H9 (cell line): ENCODE measurements at regions not wholly inside any gene's neighbourhood (a gene's known extent, or its start where the extent isn't known, plus 50 kb on each side); places are given as distances from the start of the nearest gene placed in this dataset.
A peak's percentile ranks its signal among the peaks of the same experiment; 100 is the strongest.

ENCODE experiments used
- DNase-seq: peaks from one replicate; pipeline ENCODE4 v3.0.0-alpha.2; 2017
- H2AFZ ChIP-seq: one replicate; pipeline ENCODE4 v1.6.1; 2013; ENCODE audit warnings: mild to moderate bottlenecking, low read length, control low read depth, moderate library complexity
- H2AK5ac ChIP-seq: 2 replicates; pipeline ENCODE4 v1.6.1; 2013; ENCODE audit warnings: low read length, control low read depth, mixed read lengths; ENCODE audit not compliant: insufficient read length
- H2BK120ac ChIP-seq: one replicate; pipeline ENCODE4 v1.6.1; 2013; ENCODE audit warnings: low read depth, mild to moderate bottlenecking, low read length, control low read depth, inconsistent platforms; ENCODE audit not compliant: poor library complexity, severe bottlenecking
- H2BK12ac ChIP-seq: 2 replicates; pipeline ENCODE4 v1.6.1; 2013; ENCODE audit warnings: low read length, control low read depth, mixed read lengths, low read depth; ENCODE audit not compliant: insufficient read length
- H2BK15ac ChIP-seq: 2 replicates; pipeline ENCODE4 v1.6.1; 2013; ENCODE audit warnings: low read depth, low read length, control low read depth
- H2BK20ac ChIP-seq: one replicate; pipeline ENCODE4 v1.6.1; 2013; ENCODE audit warnings: low read depth, mild to moderate bottlenecking, low read length, control low read depth, inconsistent platforms; ENCODE audit not compliant: poor library complexity, severe bottlenecking
- H2BK5ac ChIP-seq: 2 replicates; pipeline ENCODE4 v1.6.1; 2013; ENCODE audit warnings: low read length, control low read depth, mixed read lengths; ENCODE audit not compliant: insufficient read length
- H3K14ac ChIP-seq: 2 replicates; pipeline ENCODE4 v1.6.1; 2013; ENCODE audit warnings: low read length, control low read depth; ENCODE audit not compliant: insufficient read depth
- H3K18ac ChIP-seq: 2 replicates; pipeline ENCODE4 v1.6.1; 2013; ENCODE audit warnings: low read depth, mild to moderate bottlenecking, mixed read lengths, low read length, control low read depth; ENCODE audit not compliant: insufficient read length
- H3K23ac ChIP-seq: 2 replicates; pipeline ENCODE4 v1.6.1; 2013; ENCODE audit warnings: low read length, control low read depth, mixed read lengths, low read depth; ENCODE audit not compliant: insufficient read length
- H3K23me2 ChIP-seq: 2 replicates; pipeline ENCODE4 v1.6.1; 2013; ENCODE audit warnings: low read depth, mild to moderate bottlenecking, mixed read lengths, low read length, control low read depth; ENCODE audit not compliant: insufficient read length, poor library complexity, severe bottlenecking
- H3K27ac ChIP-seq: 2 replicates; pipeline ENCODE4 v1.5.1; 2013; ENCODE audit warnings: low read length, control low read depth, mixed read lengths, low read depth; ENCODE audit not compliant: insufficient read length
- H3K27me3 ChIP-seq: 2 replicates; pipeline ENCODE4 v1.6.1; 2013; ENCODE audit warnings: low read length, control low read depth, inconsistent platforms; ENCODE audit not compliant: insufficient read depth
- H3K4ac ChIP-seq: 2 replicates; pipeline ENCODE4 v1.6.1; 2013; ENCODE audit warnings: low read depth, mild to moderate bottlenecking, control low read depth, inconsistent platforms, low read length, moderate library complexity
- H3K4me1 ChIP-seq: 2 replicates; pipeline ENCODE4 v1.6.1; 2013; ENCODE audit warnings: low read length, control low read depth, inconsistent platforms; ENCODE audit not compliant: insufficient read depth
- H3K4me2 ChIP-seq: 2 replicates; pipeline ENCODE4 v1.6.1; 2013; ENCODE audit warnings: low read length, control low read depth, mixed read lengths; ENCODE audit not compliant: insufficient read length, insufficient read depth
- H3K56ac ChIP-seq: 2 replicates; pipeline ENCODE4 v1.6.1; 2013; ENCODE audit warnings: low read depth, mild to moderate bottlenecking, mixed read lengths, low read length, control low read depth; ENCODE audit not compliant: insufficient read length
- H3K79me1 ChIP-seq: 2 replicates; pipeline ENCODE4 v1.6.1; 2013; ENCODE audit warnings: low read depth, mild to moderate bottlenecking, moderate library complexity, low read length, control low read depth, inconsistent platforms; ENCODE audit not compliant: insufficient read depth, poor library complexity, severe bottlenecking
- H3K79me2 ChIP-seq: 2 replicates; pipeline ENCODE4 v1.6.1; 2013; ENCODE audit warnings: low read length, control low read depth, inconsistent platforms; ENCODE audit not compliant: insufficient read depth
- H3K9ac ChIP-seq: 2 replicates; pipeline ENCODE4 v1.6.1; 2013; ENCODE audit warnings: low read length, control low read depth, mixed read lengths; ENCODE audit not compliant: insufficient read length; ENCODE audit errors: extremely low read depth
- H3K9me3 ChIP-seq: one replicate; pipeline ENCODE4 v1.6.1; 2013; ENCODE audit warnings: low read depth, low read length, inconsistent platforms; ENCODE audit not compliant: control insufficient read depth
- H3T11ph ChIP-seq: one replicate; pipeline ENCODE4 v1.6.1; 2013; ENCODE audit warnings: mild to moderate bottlenecking, low read length, control low read depth, inconsistent platforms
- H4K20me1 ChIP-seq: one replicate; pipeline ENCODE4 v1.6.1; 2013; ENCODE audit not compliant: control insufficient read depth, insufficient read length, insufficient read depth
- H4K5ac ChIP-seq: 2 replicates; pipeline ENCODE4 v1.6.1; 2013; ENCODE audit warnings: low read depth, mild to moderate bottlenecking, mixed read lengths, low read length, control low read depth; ENCODE audit not compliant: insufficient read length
- H4K8ac ChIP-seq: replicated peaks from 2 replicates; pipeline ENCODE4 v1.6.1; 2013; ENCODE audit warnings: low read length, control low read depth, mixed read lengths, low read depth; ENCODE audit not compliant: insufficient read length
- H4K91ac ChIP-seq: 2 replicates; pipeline ENCODE4 v1.6.1; 2013; ENCODE audit warnings: low read depth, mild to moderate bottlenecking, moderate library complexity, mixed read lengths, low read length, control low read depth; ENCODE audit not compliant: insufficient read length
- H3K27ac Mint-ChIP-seq, 3 experiments: 2 replicates in 2 of 3; 3 replicates in 1 of 3; pipeline ENCODE4 v1.8.0; 2020 to 2021; ENCODE audit warnings: mixed read lengths in 3 of 3, mild to moderate bottlenecking in 1 of 3, moderate library complexity in 1 of 3
- H3K27me3 Mint-ChIP-seq: 2 replicates; pipeline ENCODE4 v1.8.0; 2021; ENCODE audit warnings: low read depth, mild to moderate bottlenecking, moderate library complexity, mixed read lengths
- H3K36me3 Mint-ChIP-seq, 3 experiments: 2 replicates in 2 of 3; 3 replicates in 1 of 3; pipeline ENCODE4 v1.8.0; 2020 to 2021; ENCODE audit warnings: low read depth in 3 of 3, mixed read lengths in 3 of 3; ENCODE audit not compliant: insufficient read depth in 1 of 3
- H3K4me1 Mint-ChIP-seq, 2 experiments: 2 replicates each; pipeline ENCODE4 v1.8.0; 2020; ENCODE audit warnings: mixed read lengths in 2 of 2
- H3K4me3 Mint-ChIP-seq, 2 experiments: 2 replicates in 1 of 2; 3 replicates in 1 of 2; pipeline ENCODE4 v1.8.0; 2020 to 2021; ENCODE audit warnings: mild to moderate bottlenecking in 2 of 2, mixed read lengths in 2 of 2, moderate library complexity in 1 of 2
- H3K9me3 Mint-ChIP-seq, 2 experiments: 2 replicates in 1 of 2; 3 replicates in 1 of 2; pipeline ENCODE4 v1.8.0; 2020; ENCODE audit warnings: mild to moderate bottlenecking in 2 of 2, mixed read lengths in 2 of 2, moderate library complexity in 1 of 2
- TF ChIP-seq, protein P1 (sequence below): fragments of 200-600 bp; sonication (generic); conservative IDR thresholded peaks from 3 replicates; pipeline ENCODE4 v1.8.0; 2021; ENCODE audit warnings: antibody characterized with exemption, mild to moderate bottlenecking

GRCh38 chr3:189519458-189519857 is 111.7 kb upstream of the TP63 start:
- Histone ChIP-seq H2BK20ac (no peak overlapping the region), H3K79me1 (no peaks in the 10 kb centered on the region), H4K5ac (no peak overlapping the region), H2BK5ac (no peak overlapping the region), H3K27ac (no peak overlapping the region), H4K8ac (no peak overlapping the region), H3K9ac (no peak overlapping the region), H2BK120ac (no peak overlapping the region), H3K4me2 (no peak overlapping the region), H2BK12ac (no peak overlapping the region), H4K91ac (no peak overlapping the region), H3K56ac (no peak overlapping the region), H3K23me2 (no peaks in the 10 kb centered on the region), H3K18ac (no peak overlapping the region), H3K9me3 (no peaks in the 10 kb centered on the region), H2BK15ac (no peak overlapping the region), H3K4me1 (no peaks in the 10 kb centered on the region), H2AFZ (no peak overlapping the region), H3K23ac (no peak overlapping the region), H3K79me2 (no peaks in the 10 kb centered on the region), H3K4ac (no peak overlapping the region), H3T11ph (no peak overlapping the region), H3K14ac (no peak overlapping the region), H4K20me1 (no peaks in the 10 kb centered on the region), H3K27me3 (no peaks in the 10 kb centered on the region), H2AK5ac (no peak overlapping the region)
- TF ChIP-seq, protein P1, sequence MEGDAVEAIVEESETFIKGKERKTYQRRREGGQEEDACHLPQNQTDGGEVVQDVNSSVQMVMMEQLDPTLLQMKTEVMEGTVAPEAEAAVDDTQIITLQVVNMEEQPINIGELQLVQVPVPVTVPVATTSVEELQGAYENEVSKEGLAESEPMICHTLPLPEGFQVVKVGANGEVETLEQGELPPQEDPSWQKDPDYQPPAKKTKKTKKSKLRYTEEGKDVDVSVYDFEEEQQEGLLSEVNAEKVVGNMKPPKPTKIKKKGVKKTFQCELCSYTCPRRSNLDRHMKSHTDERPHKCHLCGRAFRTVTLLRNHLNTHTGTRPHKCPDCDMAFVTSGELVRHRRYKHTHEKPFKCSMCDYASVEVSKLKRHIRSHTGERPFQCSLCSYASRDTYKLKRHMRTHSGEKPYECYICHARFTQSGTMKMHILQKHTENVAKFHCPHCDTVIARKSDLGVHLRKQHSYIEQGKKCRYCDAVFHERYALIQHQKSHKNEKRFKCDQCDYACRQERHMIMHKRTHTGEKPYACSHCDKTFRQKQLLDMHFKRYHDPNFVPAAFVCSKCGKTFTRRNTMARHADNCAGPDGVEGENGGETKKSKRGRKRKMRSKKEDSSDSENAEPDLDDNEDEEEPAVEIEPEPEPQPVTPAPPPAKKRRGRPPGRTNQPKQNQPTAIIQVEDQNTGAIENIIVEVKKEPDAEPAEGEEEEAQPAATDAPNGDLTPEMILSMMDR: no peak
- peak overlapping the region in 1 of 3 experiments; percentile 25; a peak in 1 of 7 replicates for H3K27ac Mint-ChIP-seq
- no peak for DNase-seq
- H3K4me3 Mint-ChIP-seq: no peak overlapping the region
- no peaks in the 10 kb centered on the region for H3K27me3 Mint-ChIP-seq
- no peaks in the 10 kb centered on the region for H3K36me3 Mint-ChIP-seq
- no peaks in the 10 kb centered on the region; a peak in 2 of 5 replicates for H3K9me3 Mint-ChIP-seq
- H3K4me1 Mint-ChIP-seq: peaks cover 3 to 6% of the 10 kb centered on the region in 2 experiments; a peak in 3 of 4 replicates
